Kidney epithelial cell (primary cell): ENCODE measurements at regions not wholly inside any gene's neighbourhood (a gene's known extent, or its start where the extent isn't known, plus 50 kb on each side); places are given as distances from the start of the nearest gene placed in this dataset.

Experiments
- DNase-seq: peaks from one replicate; pipeline ENCODE4 v3.0.0-alpha.2; 2010; ENCODE audit warnings: low read depth
- H3K27me3 ChIP-seq: 2 replicates; pipeline ENCODE4 v1.6.0; 2011; ENCODE audit warnings: low read length; ENCODE audit not compliant: control insufficient read depth, insufficient read depth
- H3K36me3 ChIP-seq: 2 replicates; pipeline ENCODE4 v1.5.1; 2011; ENCODE audit warnings: low read length; ENCODE audit not compliant: control insufficient read depth, insufficient read depth
- H3K4me3 ChIP-seq: 2 replicates; pipeline ENCODE4 v1.5.1; 2011; ENCODE audit warnings: low read depth, mild to moderate bottlenecking, control low read depth, low read length
- CTCF ChIP-seq: IDR thresholded peaks from 2 replicates; pipeline ENCODE4 v1.5.1; 2011; ENCODE audit warnings: mild to moderate bottlenecking, moderate library complexity, low read length, control low read depth, inconsistent platforms; ENCODE audit not compliant: insufficient read depth, poor library complexity, severe bottlenecking

DNA sequence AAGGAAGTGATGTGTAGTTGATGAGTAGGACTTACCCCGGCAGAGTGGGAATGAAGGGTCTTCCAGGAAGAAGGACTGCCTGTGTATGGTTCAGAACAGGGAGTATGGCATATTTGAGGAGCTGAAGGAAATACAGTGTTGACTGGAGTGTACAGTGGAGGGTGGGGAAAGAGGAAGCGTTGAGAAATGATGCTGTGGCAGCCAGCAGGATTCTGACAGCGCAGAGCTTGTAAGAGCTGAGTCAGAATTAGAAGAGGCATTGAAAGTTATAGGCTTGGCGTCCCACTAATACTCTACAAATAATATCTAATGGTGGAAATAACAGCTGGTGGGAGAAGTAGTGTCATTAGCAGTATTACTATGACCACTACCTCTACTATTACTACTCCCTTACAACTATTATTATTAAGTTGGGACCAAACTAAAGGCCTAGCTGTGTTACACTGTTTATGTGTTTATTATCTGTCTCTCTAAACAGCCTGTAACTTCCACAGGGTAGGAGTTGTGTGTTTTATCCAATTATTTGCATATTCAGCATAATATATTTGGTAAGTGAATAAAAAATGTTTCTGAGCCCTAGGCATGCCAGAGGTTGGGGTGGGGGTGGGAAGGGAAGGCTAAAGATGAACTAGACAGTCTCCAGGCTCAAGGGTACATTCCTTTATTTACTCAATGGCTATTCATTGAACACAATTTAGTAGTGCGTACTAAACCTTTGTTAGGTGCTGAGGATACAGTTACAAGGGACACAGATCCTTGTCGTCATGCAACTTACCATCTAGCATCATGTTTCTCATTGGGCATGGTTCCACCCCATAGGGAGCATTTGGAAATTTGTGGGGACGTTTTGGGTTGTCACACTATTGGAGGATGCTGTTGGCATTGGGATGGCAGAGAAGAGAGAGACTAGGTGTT is 428.8 kb upstream of the ONECUT1 start:
- H3K27me3 ChIP-seq = no peaks in the 10 kb centered on the region
- no peak overlapping the region for H3K4me3 ChIP-seq
- no peaks in the 10 kb centered on the region for H3K36me3 ChIP-seq
- no peak for TF ChIP-seq CTCF
- DNase-seq = no peak

DNA sequence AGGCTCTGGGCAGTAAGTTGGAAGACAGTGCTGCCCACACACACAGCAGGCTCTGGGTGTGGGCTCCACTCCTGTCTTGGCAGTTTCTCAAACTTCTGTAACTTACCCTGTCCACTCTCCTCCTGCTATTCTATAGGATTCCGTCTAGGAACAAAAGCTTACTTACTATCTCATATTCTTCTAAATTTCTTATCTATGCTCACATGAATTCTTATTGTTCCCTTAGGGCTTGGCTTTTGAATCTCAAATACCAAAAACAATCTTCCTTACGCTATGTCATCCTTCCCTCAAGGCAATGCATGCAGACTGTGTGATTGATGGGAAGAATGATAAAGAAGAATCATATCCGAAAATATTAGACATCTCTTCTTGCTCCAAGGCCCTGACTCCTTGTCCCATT is 425.9 kb upstream of the ONECUT1 start:
- Histone ChIP-seq H3K27me3 (no peaks in the 10 kb centered on the region), H3K4me3 (no peak overlapping the region), H3K36me3 (no peaks in the 10 kb centered on the region)
- no peak for DNase-seq
- TF ChIP-seq CTCF = no peak

- no peak for TF ChIP-seq CTCF
- Histone ChIP-seq H3K4me3 (no peak overlapping the region), H3K27me3 (no peaks in the 10 kb centered on the region), H3K36me3 (no peaks in the 10 kb centered on the region)
- DNase-seq = no peak
Observed at GRCh38 chr15:53213336-53213735, 423.2 kb upstream of the ONECUT1 start.

DNA sequence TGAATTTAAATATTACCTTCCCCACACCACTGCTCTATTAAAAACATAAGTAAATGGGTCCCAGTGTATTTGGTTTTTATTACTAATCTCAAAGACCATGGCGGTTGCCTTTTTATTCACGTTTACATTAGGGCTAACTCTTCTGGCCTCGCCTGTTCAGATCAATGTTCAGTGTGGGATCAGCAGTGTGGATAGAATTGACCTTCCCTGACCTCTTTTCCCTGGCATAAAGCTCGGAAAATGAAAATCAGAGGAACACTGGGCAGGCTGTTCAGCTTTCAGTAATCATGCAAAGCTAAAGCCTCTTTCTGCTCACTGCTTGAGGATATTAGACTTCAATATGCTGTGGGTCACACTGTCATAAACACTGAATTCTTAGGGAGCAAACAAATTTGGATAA is 422.6 kb upstream of the ONECUT1 start:
- no peak for TF ChIP-seq CTCF
- no peaks in the 10 kb centered on the region for H3K27me3 ChIP-seq
- DNase-seq = no peak
- H3K36me3 ChIP-seq = no peaks in the 10 kb centered on the region
- H3K4me3 ChIP-seq = no peak overlapping the region

GRCh38 chr15:53210653-53211052 is 420.5 kb upstream of the ONECUT1 start:
- Histone ChIP-seq H3K36me3 (no peaks in the 10 kb centered on the region), H3K27me3 (no peaks in the 10 kb centered on the region), H3K4me3 (no peak overlapping the region)
- no peak for TF ChIP-seq CTCF
- DNase-seq = no peak
